Suprapubic skin (tissue), 3 donors: ENCODE measurements at regions not wholly inside any gene's neighbourhood (a gene's known extent, or its start where the extent isn't known, plus 50 kb on each side); places are given as distances from the start of the nearest gene placed in this dataset.

Experiments used
- CTCF ChIP-seq, 2 donors: fragments of 200-600 bp in 1 of 2; fragments of 450-650 bp in 1 of 2; sonication (generic) in 1 of 2; IDR thresholded peaks; one replicate each; pipeline ENCODE4 v1.5.1; 2016 to 2019; ENCODE audit warnings: antibody characterized with exemption in 2 of 2, mild to moderate bottlenecking in 1 of 2, moderate library complexity in 1 of 2
- POLR2AphosphoS5 ChIP-seq, 3 donors: sonication (generic); formaldehyde crosslinking; IDR thresholded peaks; one replicate each; pipeline ENCODE4 v1.6.1; 2017; ENCODE audit warnings: antibody characterized with exemption in 3 of 3

- TF ChIP-seq CTCF (IDR thresholded peaks at IDR 0.05) (no peak), POLR2AphosphoS5 (IDR thresholded peaks at IDR 0.05) (no peak)
These were observed 49.9 kb upstream of the LPP start for GRCh38 chr3:188104050-188104449.
